ENCODE measurements at regions not wholly inside any gene's neighbourhood (a gene's known extent, or its start where the extent isn't known, plus 50 kb on each side); places are given as distances from the start of the nearest gene placed in this dataset.
"Not testable (repeated sequence)": the region's sequence is repeated elsewhere in the genome, so short reads cannot be mapped to it uniquely, and the experiment has no call there.

DNA sequence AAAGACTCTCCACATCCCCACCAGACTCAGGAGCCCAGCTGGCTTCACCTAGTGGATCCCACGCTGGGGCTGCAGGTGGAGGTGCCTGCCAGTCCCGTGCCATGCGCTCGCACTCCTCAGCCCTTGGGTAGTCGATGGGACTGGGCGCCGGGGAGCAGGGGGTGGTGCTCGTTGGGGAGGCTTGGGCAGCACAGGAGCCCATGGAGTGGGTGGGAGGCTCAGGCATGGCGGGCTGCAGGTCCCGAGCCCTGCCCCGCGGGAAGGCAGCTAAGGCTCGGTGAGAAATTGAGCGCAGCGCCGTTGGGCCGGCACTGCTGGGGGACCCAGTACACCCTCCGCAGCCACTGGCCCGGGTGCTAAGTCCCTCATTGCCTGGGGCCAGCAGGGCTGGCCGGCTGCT, 497.4 kb upstream of the PTBP2 start:
- TF ChIP-seq, protein P1, sequence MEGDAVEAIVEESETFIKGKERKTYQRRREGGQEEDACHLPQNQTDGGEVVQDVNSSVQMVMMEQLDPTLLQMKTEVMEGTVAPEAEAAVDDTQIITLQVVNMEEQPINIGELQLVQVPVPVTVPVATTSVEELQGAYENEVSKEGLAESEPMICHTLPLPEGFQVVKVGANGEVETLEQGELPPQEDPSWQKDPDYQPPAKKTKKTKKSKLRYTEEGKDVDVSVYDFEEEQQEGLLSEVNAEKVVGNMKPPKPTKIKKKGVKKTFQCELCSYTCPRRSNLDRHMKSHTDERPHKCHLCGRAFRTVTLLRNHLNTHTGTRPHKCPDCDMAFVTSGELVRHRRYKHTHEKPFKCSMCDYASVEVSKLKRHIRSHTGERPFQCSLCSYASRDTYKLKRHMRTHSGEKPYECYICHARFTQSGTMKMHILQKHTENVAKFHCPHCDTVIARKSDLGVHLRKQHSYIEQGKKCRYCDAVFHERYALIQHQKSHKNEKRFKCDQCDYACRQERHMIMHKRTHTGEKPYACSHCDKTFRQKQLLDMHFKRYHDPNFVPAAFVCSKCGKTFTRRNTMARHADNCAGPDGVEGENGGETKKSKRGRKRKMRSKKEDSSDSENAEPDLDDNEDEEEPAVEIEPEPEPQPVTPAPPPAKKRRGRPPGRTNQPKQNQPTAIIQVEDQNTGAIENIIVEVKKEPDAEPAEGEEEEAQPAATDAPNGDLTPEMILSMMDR (IDR thresholded peaks at IDR 0.05; ENCODE audit: insufficient read depth, low read length, poor library complexity, severe bottlenecking): not testable (repeated sequence)
- TF ChIP-seq EZH2phosphoT487 (conservative IDR thresholded peaks at IDR 0.05; ENCODE audit: low read length): not testable (repeated sequence)
